CD4-positive, alpha-beta T cell (primary cell): ENCODE measurements at regions not wholly inside any gene's neighbourhood (a gene's known extent, or its start where the extent isn't known, plus 50 kb on each side); places are given as distances from the start of the nearest gene placed in this dataset.

ENCODE experiments used
- ATAC-seq: fragments of 200-7000 bp; cut with Tn5 transposase; one replicate; pipeline ENCODE4 v1.10.0; 2022; ENCODE audit warnings: mild to moderate bottlenecking; ENCODE audit not compliant: poor library complexity
- CTCF ChIA-PET: fragments of 350-600 bp; sonication (Branson Sonifier 250); formaldehyde crosslinking; loops from one replicate; lab custom pipeline; 2021; ENCODE audit warnings: antibody characterized with exemption, inconsistent platforms; lab: Charles Lee
- POLR2A ChIA-PET: fragments of 350-600 bp; sonication (Branson Sonifier 250); formaldehyde crosslinking; loops from one replicate; lab custom pipeline; 2021; ENCODE audit warnings: antibody characterized with exemption, inconsistent platforms; lab: Charles Lee
- DNase-seq, 14 experiments: peaks; one replicate each; pipeline ENCODE4 v3.0.0-alpha.2; 2013 to 2020; ENCODE audit warnings: mixed read lengths in 2 of 14
- H3K27ac ChIP-seq, 2 donors: one replicate each; pipeline versions ENCODE4 v1.5.1 to v1.7.0; 2013; ENCODE audit warnings: low read length in 2 of 2, low read depth in 1 of 2, mild to moderate bottlenecking in 1 of 2
- H3K27me3 ChIP-seq, 2 experiments: 1 replicate in 1 of 2; 2 replicates in 1 of 2; pipeline versions ENCODE4 v1.6.1 to v1.7.0; 2013; ENCODE audit warnings: low read length in 2 of 2, control low read depth in 1 of 2, mild to moderate bottlenecking in 1 of 2, moderate library complexity in 1 of 2; ENCODE audit not compliant: insufficient read depth in 2 of 2, control insufficient read depth in 1 of 2
- H3K36me3 ChIP-seq: one replicate; pipeline ENCODE4 v1.6.1; 2013; ENCODE audit warnings: low read length, control low read depth; ENCODE audit not compliant: insufficient read depth
- H3K4me1 ChIP-seq: one replicate; pipeline ENCODE4 v1.6.1; 2013; ENCODE audit warnings: low read length, control low read depth; ENCODE audit not compliant: insufficient read depth
- H3K4me3 ChIP-seq: one replicate; pipeline ENCODE4 v1.5.1; 2013; ENCODE audit warnings: mild to moderate bottlenecking, low read length, moderate library complexity
- H3K9me3 ChIP-seq, 2 experiments: 1 replicate in 1 of 2; 2 replicates in 1 of 2; pipeline versions ENCODE4 v1.6.1 to v1.7.0; 2013; ENCODE audit warnings: low read length in 2 of 2, mild to moderate bottlenecking in 2 of 2, control low read depth in 1 of 2, moderate library complexity in 1 of 2; ENCODE audit not compliant: control insufficient read depth in 1 of 2, insufficient read depth in 1 of 2
- H3K27ac Mint-ChIP-seq: one replicate; pipeline ENCODE4 v1.8.0; 2020; ENCODE audit warnings: mixed read lengths
- H3K27me3 Mint-ChIP-seq: one replicate; pipeline ENCODE4 v1.8.0; 2021; ENCODE audit warnings: mixed read lengths
- H3K36me3 Mint-ChIP-seq: one replicate; pipeline ENCODE4 v1.8.0; 2021; ENCODE audit warnings: low read depth, mixed read lengths
- H3K4me1 Mint-ChIP-seq: one replicate; pipeline ENCODE4 v1.8.0; 2021; ENCODE audit warnings: low read depth, mixed read lengths
- H3K4me3 Mint-ChIP-seq: one replicate; pipeline ENCODE4 v1.8.0; 2020; ENCODE audit warnings: mild to moderate bottlenecking, mixed read lengths
- H3K9me3 Mint-ChIP-seq: one replicate; pipeline ENCODE4 v1.8.0; 2020; ENCODE audit warnings: mixed read lengths
- CTCF ChIP-seq: fragments of 200-600 bp; IDR thresholded peaks from one replicate; pipeline ENCODE4 v1.8.0; 2022; ENCODE audit warnings: antibody characterized with exemption, mild to moderate bottlenecking
- intact Hi-C, 2 experiments: fragments of 100-400 bp; cut with DNase I in 1 of 2; cut with micrococcal nuclease in 1 of 2; formaldehyde crosslinking; loops; one replicate each; pipeline versions ENCODE4 v1.15.1 to v1.9.0; 2023 to 2025; cut with DNase I, micrococcal nuclease

GRCh38 chr20:59385480-59385879 is 85.1 kb downstream of the EDN3 start:
- H3K9me3 Mint-ChIP-seq = no peaks in the 10 kb centered on the region
- Histone ChIP-seq H3K9me3 (peaks cover 0 to 31% of the 10 kb centered on the region in 2 experiments), H3K27ac (peak overlapping the region in 1 of 2 donors; percentile 48), H3K27me3 (peaks cover 0 to 6% of the 10 kb centered on the region in 2 experiments), H3K36me3 (no peaks in the 10 kb centered on the region), H3K4me1 (peaks cover 12% of the 10 kb centered on the region), H3K4me3 (no peak overlapping the region)
- TF ChIP-seq CTCF = no peak
- ATAC-seq = peak; percentile 85
- ChIA-PET CTCF (interaction anchor here (1.1 kb wide), 1 partner anchor 391 kb away, joined by 5 read pairs; no protein-coding TSS in a partner anchor), POLR2A (interaction anchor here (0.6 to 1.6 kb wide), 8 partner anchors 14 to 733 kb away, joined by 3 to 9 read pairs (median 4); no protein-coding TSS in a partner anchor)
- H3K4me3 Mint-ChIP-seq = no peak overlapping the region
- H3K36me3 Mint-ChIP-seq = no peaks in the 10 kb centered on the region
- intact Hi-C loops = no loop called here
- no peaks in the 10 kb centered on the region for H3K27me3 Mint-ChIP-seq
- H3K4me1 Mint-ChIP-seq = peaks cover 10% of the 10 kb centered on the region
- peak overlapping the region; percentile 84 for H3K27ac Mint-ChIP-seq
- peak in 5 of 14 experiments; percentile 4 to 21 (median 18) for DNase-seq

- H3K27ac Mint-ChIP-seq = no peak overlapping the region
- no peak overlapping the region for H3K4me3 Mint-ChIP-seq
- H3K36me3 Mint-ChIP-seq = no peaks in the 10 kb centered on the region
- intact Hi-C loops = no loop called here
- H3K27me3 Mint-ChIP-seq = no peaks in the 10 kb centered on the region
- no peaks in the 10 kb centered on the region for H3K36me3 ChIP-seq
- peaks cover 0 to 31% of the 10 kb centered on the region in 2 experiments for H3K9me3 ChIP-seq
- peaks cover 10% of the 10 kb centered on the region for H3K4me1 Mint-ChIP-seq
- peaks cover 12% of the 10 kb centered on the region for H3K4me1 ChIP-seq
- H3K27ac ChIP-seq = no peak overlapping the region
- ATAC-seq (no peak), DNase-seq (no peak)
- H3K27me3 ChIP-seq = peaks cover 0 to 8% of the 10 kb centered on the region in 2 experiments
- POLR2A ChIA-PET = no interaction called here
- no peak overlapping the region for H3K4me3 ChIP-seq
- TF ChIP-seq CTCF = no peak
- CTCF ChIA-PET = no interaction called here
- H3K9me3 Mint-ChIP-seq = no peaks in the 10 kb centered on the region
Observed at GRCh38 chr20:59386809-59387208, 86.4 kb downstream of the EDN3 start.

GRCh38 chr20:59387891-59388290 is 87.5 kb downstream of the EDN3 start:
- POLR2A ChIA-PET = no interaction called here

More at GRCh38 chr20:59387891-59388290, 87.5 kb downstream of the EDN3 start:
- Mint-ChIP-seq H3K4me1 (peaks cover 10% of the 10 kb centered on the region), H3K27me3 (no peaks in the 10 kb centered on the region), H3K27ac (no peak overlapping the region), H3K36me3 (no peaks in the 10 kb centered on the region), H3K4me3 (no peak overlapping the region), H3K9me3 (no peaks in the 10 kb centered on the region)
- DNase-seq (no peak), ATAC-seq (no peak)
- CTCF ChIA-PET = no interaction called here
- Histone ChIP-seq H3K9me3 (peaks cover 0 to 26% of the 10 kb centered on the region in 2 experiments), H3K27me3 (peaks cover 0 to 10% of the 10 kb centered on the region in 2 experiments), H3K4me1 (peaks cover 12% of the 10 kb centered on the region), H3K4me3 (no peak overlapping the region), H3K36me3 (no peaks in the 10 kb centered on the region), H3K27ac (no peak overlapping the region)
- intact Hi-C loops = no loop called here
- TF ChIP-seq CTCF = no peak
